ENCODE measurements at regions not wholly inside any gene's neighbourhood (a gene's known extent, or its start where the extent isn't known, plus 50 kb on each side); places are given as distances from the start of the nearest gene placed in this dataset.
"Not testable (repeated sequence)": the region's sequence is repeated elsewhere in the genome, so short reads cannot be mapped to it uniquely, and the experiment has no call there.

DNA sequence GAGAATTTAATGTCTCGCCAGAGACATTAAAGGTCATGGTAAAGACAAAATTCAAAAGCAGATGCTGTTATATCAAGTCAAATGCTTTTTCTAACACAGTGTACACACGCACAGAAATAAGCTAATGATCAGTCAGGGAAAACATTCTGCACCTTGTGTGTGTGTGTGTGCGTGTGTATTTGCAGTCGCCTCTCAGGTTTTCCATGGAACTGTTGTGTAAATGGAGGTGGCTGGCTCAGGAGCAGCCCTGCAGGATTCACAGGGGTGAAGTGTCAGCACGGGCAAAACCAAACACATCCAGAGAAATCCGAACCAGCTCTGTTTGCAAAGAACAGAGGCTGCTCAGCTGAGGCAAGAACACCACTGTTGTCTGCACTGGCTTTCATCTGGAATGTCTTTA lies 76.2 kb upstream of the YWHAQ start:
- no peak overlapping the region for H3K4me3 ChIP-seq (ENCODE audit: low read depth, low read length)
- no peak for DNase-seq (ENCODE audit: low read depth)

DNA sequence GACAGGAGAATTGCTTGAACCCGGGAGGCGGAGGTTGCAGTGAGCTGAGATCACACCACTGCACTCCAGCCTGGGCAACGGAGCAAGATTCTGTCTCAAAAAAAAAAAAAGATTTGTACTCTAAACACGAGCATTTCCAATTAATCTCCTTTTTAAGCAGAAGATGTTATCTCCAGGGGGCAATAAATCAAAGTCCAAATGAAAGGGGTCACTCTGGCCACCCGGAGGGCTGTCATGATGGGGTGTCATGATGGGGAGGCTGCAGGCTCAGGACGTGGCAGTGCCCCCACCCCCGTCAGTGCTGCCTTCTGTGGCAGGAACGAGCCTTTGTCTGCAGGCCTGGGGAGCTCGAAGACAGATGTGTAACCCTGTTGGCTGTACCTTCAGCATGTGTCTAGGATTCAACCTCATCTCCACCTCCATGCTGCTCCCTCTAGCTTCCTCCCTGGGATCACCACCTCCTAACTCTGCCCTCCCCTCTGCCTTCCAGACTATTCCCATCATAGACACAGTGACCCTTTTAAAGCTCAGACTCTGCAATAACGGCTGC lies 76.9 kb upstream of the YWHAQ start:
- no peak overlapping the region for H3K4me3 ChIP-seq (ENCODE audit: low read depth, low read length)

DNA sequence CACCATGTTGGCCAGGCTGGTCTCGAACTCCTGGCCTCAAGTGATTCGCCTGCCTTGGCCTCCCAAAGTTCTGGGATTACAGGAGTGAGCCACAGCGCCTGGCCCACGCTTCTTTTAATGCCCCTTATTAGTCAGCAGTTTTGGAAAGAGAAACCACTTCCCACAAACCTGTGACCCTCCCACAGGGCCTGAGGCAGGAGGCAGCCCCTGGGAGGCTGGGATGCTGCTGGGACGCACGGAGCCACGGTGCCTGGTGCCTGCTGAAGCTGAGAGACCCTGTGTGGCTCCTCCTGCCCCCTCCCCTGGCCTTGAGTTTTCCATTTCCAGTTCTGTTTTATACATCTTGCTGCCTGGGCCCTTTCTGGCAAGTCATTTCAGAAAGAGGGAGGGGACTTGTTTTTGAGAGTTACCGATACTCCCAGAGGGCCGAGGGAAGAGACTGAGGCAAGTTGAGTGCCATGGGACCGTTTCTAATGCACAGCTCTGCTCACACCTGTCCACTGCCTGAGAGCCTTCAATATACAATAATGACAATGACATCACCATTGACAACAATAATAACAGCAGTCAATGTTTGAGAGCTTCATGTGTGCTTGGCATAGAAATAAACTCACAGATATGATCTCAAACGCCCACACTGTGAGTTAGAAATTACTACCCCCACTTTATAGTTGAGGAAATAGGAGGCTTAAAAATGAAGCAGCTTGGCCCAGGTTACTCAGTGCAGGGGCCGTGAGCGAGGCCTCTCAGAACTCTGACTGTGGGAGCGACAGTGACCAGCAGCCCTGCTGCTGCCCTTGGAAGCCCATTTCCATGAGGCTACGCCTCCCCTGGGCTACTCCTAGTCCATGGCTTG lies 78.1 kb upstream of the YWHAQ start:
- no peak overlapping the region for H3K4me3 ChIP-seq (ENCODE audit: low read depth, low read length)
- no peak for DNase-seq (ENCODE audit: low read depth)

More for the DNA sequence above, 76.9 kb upstream of the YWHAQ start:
- DNase-seq (ENCODE audit: low read depth): no peak

DNA sequence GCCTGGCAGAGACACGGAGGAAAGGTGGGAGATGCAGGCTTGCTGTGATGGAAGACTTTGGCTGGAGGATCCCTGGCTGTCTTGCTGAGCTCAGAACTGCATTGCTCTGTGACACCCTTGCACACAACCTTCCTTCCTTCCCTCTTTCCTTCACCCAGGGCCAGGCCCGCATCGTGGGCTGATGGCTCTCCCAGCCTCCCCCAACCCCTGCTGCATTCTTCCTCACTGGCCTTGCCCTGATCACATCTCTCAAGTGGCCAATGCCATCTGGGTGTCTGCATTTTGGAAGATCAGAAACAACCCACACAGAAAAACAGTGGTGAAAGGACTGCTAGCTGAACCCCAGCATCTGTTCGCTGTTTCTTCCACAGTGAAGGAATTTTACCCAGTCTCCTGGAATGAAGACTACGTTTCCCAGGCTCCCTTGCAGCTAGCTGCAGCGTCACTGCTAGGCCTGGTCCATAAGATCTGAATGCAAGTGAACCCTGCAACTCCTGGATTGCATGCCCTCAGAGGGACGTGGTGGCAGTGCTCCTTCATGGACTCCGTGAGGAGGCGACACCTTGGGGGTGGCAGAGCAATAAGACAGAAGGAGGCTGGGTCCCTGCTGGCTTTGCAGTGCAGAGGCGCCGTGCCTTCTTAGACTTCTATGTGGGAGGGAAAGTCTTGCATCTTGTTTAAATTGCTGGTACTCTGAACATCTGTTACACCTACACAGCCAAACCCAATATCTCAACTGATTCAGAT lies 78.9 kb upstream of the YWHAQ start:
- no peak overlapping the region for H3K4me3 ChIP-seq (ENCODE audit: low read depth, low read length)
- DNase-seq (ENCODE audit: low read depth): no peak

DNA sequence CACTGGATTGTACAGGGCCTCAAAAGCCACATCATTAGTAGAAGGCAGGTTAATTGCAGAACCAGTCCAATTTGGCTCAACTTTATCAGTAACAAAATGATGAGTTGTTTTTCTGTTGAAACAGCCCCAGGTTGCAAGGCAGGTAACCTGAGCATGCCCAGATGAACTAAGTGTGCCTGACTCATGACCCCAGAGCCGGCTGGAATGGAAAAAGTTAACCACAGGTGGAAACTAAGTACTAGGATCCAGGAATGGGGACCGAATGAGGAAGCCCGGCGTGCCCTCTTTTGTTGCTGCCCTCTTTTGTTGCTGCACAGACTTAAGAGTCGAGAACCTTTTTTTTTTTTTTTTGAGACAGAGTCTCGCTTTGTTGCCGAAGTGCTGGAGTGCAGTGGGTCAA lies 79.5 kb upstream of the YWHAQ start:
- no peak for DNase-seq (ENCODE audit: low read depth)

DNA sequence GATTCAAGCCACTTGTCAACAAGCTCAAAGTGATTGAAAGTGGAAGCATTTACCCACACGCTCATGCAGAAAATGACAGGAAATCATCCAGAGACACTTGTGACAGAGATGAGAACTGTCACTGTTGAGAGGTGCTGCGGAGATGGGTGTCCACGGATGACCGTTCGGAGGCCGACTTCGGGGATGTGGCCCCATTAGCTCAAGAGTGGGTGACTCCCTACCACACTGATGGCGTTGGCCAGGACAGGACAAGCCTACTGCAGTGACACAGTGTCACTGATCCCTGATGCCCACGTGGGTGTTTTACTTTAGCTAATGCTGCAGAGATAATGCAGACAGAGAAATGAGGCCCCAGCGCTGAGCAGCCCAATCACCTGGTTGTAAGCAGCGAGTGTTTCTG lies 81.5 kb upstream of the YWHAQ start:
- H3K4me3 ChIP-seq (ENCODE audit: low read depth, low read length): no peak overlapping the region

More for the DNA sequence above, 79.5 kb upstream of the YWHAQ start:
- H3K4me3 ChIP-seq (ENCODE audit: low read depth, low read length): no peak overlapping the region

DNA sequence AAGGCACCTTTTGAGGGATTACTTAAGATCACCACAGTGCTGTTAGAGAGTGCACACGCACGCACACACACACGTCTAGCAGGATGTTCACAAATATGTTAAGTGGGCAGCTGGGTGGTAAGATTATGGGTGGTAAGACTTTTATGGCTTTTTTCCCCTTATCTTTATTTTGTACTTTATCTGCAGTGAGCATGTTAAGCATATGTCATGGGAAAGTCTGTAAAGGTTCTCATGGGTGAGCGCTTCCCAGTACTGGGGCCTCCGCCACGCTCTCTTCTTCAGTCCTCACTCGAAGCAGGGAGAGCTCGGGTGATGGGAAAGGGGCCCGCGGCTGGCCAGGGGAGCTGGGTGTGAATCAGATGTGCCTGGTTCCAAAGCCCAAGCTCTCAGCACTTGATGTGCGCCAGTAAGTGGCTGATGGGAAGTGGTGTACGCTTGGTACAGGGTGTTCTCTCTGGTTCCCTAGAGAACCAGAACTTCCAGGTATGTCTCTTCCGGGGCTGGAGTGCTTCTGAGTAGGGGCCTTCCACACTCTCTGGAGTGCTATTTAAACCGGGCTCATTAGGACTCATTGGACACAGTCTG lies 83.9 kb upstream of the YWHAQ start:
- DNase-seq (ENCODE audit: low read depth): no peak
- no peak overlapping the region for H3K4me3 ChIP-seq (ENCODE audit: low read depth, low read length)

More for the DNA sequence above, 81.5 kb upstream of the YWHAQ start:
- no peak for DNase-seq (ENCODE audit: low read depth)

DNA sequence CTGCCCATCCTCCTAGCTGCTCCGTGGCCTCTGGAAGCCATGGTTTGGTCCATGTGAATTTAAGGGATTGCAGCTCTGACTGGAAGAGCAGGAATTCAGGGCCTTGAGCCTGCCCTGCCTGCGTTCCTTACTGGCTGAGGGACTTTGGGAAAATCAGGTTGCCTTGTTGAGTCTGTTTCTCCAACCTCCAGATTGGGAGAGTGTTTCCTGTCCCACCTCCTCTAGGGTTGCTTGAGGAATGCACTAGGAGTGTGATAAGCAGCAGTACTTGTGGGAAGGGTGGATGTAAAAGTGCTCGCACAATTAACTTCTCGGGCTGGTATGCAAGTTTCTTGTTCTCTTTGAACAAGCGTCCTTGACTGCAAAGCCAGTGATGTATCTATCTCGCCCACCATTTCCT lies 84.4 kb upstream of the YWHAQ start:
- H3K4me3 ChIP-seq (ENCODE audit: low read depth, low read length): no peak overlapping the region
- DNase-seq (ENCODE audit: low read depth): no peak

DNA sequence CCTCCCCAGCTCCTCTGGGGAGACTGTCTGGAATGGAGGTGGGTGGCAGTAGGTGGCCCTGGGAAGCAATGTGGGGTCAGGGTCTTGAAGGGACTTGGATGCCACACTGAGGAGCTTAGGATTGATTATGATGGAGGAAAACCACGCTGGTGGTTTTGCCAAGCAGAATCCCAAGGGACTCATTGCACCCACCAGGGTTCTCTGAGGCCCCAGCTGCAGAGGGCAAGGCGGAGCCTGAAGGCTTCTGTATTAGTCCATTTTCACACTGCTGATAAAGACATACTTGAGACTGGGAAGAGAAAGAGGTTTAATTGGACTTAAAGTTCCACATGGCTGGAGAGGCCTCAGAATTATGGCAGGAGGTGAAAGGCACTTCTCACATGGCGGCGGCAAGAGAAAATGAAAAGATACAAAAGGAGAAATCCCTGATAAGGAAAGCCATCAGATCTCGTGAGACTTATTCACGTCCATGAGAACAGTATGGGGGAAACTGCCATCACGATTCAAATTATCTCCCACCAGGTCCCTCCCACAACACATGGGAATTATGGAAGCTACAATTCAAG lies 87.2 kb upstream of the YWHAQ start:
- H3K4me3 ChIP-seq (ENCODE audit: low read depth, low read length): no peak overlapping the region
- DNase-seq (ENCODE audit: low read depth): no peak

DNA sequence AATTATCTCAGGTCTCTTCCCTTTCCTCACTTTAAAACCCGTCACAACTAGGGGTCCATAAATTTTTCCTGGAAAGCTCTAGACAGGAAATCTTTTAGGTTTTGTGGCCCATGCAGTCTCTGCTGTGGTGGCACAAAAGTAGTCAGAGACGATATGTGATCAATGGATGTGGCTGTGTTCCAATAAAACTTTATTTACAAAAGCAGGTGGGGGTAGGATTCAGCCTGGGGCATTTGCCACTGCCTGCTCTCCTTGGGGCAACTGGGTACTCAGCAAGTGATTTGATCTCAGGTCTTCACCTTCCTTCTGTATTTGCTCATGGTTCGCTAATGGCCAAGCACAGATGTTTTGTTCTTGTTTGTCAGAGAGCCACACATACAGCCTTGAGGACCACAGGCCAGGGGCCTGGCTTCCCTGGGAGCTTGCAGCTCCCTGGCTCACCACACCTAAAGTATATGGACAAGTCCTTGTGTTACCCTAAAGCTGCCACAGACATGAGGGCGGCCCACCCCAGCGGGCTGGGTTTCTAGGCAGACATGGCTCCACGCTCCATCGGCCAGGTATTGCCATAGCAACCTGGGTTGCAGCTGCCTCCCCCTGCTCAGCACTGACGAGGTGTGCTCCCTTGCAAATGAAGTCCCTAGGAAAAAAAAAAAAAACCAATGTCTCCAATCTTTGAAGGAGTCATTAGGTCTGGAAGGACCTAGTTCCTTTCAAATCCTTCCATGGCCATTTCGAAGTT lies 89.7 kb upstream of the YWHAQ start:
- DNase-seq (ENCODE audit: low read depth): no peak
- H3K4me3 ChIP-seq (ENCODE audit: low read depth, low read length): no peak overlapping the region

DNA sequence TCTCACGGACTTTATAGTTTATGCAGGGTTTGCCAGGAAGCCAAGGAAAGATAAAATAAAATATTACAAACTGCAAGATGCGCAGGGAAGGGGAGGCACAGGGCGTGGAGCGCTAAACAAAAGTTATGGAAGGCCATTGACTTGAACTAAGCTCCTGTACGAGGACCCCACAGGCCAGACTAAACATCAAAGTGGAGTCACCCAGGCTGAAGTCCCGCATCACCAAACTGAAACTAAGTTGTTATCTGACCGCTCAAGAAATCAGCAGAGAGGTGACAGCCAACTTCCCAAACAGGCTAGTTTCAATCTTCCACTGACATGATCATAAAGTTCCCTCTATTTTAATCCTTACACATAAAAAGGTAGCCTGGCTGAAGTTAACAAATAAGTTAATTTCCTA lies 90.5 kb upstream of the YWHAQ start:
- no peak for DNase-seq (ENCODE audit: low read depth)
- no peak overlapping the region for H3K4me3 ChIP-seq (ENCODE audit: low read depth, low read length)

DNA sequence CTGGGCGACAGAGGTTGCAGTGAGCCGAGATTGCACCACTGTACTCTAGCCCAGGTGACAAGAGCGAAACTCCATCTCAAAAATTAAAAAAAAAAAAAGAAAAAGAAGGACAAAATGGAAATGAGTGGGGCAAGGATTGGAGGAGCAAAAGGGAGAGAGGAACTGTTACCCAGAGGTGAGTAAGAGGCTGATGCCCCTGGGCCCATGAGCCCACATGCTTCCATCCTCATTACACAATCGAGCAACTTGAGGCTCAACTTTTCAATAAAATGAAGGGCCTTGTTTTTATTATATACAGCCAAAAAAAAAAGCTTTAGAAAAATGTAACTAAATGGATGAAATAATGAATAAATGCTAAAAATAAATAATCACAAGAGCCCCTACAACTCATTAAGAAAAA lies 91.7 kb upstream of the YWHAQ start:
- no peak overlapping the region for H3K4me3 ChIP-seq (ENCODE audit: low read depth, low read length)
- no peak for DNase-seq (ENCODE audit: low read depth)

DNA sequence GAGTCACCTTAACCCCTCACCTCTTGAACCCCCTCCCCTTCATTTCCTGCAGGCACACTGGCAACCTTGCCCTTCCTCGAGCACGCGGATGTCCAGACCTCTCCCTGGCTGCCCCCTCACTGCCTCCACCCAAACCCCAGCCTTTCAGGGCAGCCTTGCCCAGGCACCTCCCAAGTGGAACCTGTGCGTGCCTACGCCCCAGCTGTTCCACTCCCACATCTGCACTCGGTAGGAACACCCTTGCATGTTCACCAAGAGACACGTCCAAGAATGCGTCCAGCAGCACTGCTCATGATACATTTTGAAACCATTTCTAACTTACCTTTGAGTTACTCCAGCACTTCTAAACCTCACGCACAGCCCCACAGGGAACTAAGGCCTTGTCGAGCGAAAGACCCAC lies 93.8 kb upstream of the YWHAQ start:
- DNase-seq (ENCODE audit: low read depth): no peak
- H3K4me3 ChIP-seq (ENCODE audit: low read depth, low read length): no peak overlapping the region

DNA sequence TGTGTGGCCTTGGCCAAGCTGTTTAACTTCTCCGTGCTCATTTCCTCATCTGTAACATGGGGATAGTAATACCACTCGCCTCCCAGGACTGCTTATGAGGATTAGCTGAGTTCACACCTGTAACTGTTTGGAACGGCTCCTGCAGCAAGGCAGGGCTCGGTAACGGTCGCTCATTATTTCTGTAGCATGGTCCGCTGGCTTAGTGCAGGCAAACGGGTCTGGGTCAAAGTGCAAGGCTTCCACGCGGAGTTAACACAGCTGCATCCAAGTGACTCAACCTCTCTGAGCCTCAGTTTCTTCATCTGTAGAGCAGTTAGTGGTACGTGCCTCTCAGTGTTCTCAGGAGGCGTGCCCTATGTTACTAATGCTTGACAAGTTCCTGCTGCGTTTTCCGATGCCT lies 94.3 kb upstream of the YWHAQ start:
- DNase-seq (ENCODE audit: low read depth): no peak

DNA sequence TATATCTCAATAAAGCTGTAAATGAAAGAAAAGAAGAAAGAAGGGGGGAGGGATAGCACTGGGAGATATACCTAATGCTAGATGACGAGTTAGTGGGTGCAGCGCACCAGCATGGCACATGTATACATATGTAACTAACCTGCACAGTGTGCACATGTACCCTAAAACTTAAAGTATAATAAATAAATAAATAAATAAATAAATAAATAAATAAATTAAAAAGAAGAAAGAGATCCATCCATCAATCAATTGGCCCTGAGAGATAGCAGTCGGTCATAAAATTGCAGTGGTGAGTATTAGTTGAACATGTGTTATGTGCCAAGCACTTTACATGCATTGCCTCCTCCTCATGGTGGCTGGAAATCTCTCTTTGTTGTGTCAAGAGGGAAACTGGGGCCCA lies 95.2 kb upstream of the YWHAQ start:
- DNase-seq (ENCODE audit: low read depth); H3K4me3 ChIP-seq (ENCODE audit: low read depth, low read length): not testable (repeated sequence)

More for the DNA sequence above, 94.3 kb upstream of the YWHAQ start:
- H3K4me3 ChIP-seq (ENCODE audit: low read depth, low read length): no peak overlapping the region

DNA sequence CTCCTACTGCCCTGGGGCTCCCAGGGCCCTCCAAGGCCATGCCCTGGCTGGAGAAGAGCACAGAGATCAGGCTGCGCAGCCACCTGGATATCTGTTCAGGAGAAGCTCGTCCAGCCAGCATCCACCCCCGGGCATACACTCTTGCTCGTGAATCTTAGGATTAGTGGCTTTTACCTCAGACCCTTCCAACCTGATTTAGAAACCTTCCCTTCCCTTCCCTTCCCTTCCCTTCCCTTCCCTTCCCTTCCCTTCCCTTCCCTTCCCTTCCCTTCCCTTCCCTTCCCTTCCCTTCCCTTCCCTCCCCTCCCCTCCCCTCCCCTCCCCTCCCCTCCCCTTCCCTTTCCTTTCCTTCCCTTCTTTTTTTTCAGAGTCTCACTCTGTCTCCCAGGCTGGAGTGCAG lies 99.7 kb upstream of the YWHAQ start:
- not testable (repeated sequence) for DNase-seq (ENCODE audit: low read depth); H3K4me3 ChIP-seq (ENCODE audit: low read depth, low read length)

DNA sequence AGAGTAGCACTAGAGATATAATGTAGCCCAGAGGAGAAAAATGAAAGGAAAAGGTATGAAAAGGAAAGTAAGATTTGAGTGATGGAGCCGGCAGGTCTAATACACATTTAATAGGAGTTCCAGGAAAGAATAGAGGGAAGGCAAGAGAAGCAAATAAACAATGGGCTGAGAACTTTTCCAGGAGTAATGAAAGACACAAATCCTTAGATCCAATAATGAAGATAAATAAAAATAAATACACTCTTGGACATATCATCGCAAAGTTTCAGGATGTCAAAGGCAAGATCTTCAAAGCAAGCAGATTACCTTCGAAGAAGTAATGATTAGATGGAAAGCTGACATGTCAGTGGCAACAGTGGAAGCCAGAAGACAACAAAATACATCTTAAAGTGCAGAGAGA lies 102.0 kb upstream of the YWHAQ start:
- DNase-seq (ENCODE audit: low read depth): no peak
- no peak overlapping the region for H3K4me3 ChIP-seq (ENCODE audit: low read depth, low read length)

DNA sequence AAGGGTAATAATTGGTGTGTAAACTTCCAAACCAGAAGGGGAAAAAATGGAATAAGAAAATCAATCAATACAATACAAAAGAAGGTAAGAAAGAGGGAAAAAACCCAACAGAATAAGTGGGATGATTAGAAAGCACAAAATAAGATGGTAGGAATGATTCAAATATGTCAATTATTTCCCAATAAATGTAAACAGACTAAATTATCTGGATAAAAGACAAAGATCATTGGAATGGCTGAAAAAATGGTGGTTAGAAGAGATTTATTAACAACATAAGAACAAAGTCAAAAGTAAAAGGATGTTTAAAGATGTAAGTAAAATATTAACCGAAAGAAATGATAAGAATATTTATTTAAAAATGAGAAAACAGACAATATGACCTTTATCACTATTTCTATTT lies 103.5 kb upstream of the YWHAQ start:
- no peak overlapping the region for H3K4me3 ChIP-seq (ENCODE audit: low read depth, low read length)
- no peak for DNase-seq (ENCODE audit: low read depth)

DNA sequence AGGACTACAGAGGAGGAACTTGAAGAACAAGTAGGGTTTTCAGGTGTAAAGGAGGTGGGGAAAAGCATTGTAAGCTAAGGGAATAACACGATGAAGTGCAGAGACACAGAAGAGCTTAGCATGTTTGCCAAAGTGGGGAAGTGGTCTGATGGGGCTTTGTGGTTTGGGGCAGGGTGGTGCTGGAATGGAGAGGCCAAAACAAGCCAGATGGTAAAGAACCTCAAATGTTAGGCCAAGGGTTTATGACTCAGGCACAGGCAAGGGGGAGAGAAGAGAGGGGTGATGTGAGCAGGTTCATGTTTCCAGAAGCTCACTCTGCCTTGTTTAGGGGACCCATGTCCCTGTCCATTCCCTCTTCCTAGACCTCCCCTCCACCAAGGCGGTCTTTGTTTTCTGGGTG lies 104.5 kb upstream of the YWHAQ start:
- DNase-seq (ENCODE audit: low read depth): no peak
- no peak overlapping the region for H3K4me3 ChIP-seq (ENCODE audit: low read depth, low read length)
